ENCODE measurements at regions not wholly inside any gene's neighbourhood (a gene's known extent, or its start where the extent isn't known, plus 50 kb on each side); places are given as distances from the start of the nearest gene placed in this dataset.

GRCh38 chr9:3137347-3137695 is 293.4 kb upstream of the PUM3 start:
- 44 to 46% methylated on average over 3 of the region's 3 CpGs for WGBS, 2 donors
- intact Hi-C loops (cut with DNase I; ENCODE audit: low total_unique reads) = no loop called here
- no peak for TF ChIP-seq CTCF (IDR thresholded peaks at IDR 0.05)
- no peak for DNase-seq (ENCODE audit: low spot score in 2 of 2)
- H3K4me3 ChIP-seq (ENCODE audit: low read depth, poor library complexity, severe bottlenecking) = no peak overlapping the region

GRCh38 chr9:3136686-3137346 is 292.9 kb upstream of the PUM3 start:
- no peak overlapping the region for H3K4me3 ChIP-seq (ENCODE audit: low read depth, poor library complexity, severe bottlenecking)
- intact Hi-C loops (cut with DNase I; ENCODE audit: low total_unique reads) = no loop called here
- no peak for TF ChIP-seq CTCF (IDR thresholded peaks at IDR 0.05)
- TF ChIP-seq POLR2A (IDR thresholded peaks at IDR 0.05) = no peak
- DNase-seq (ENCODE audit: low spot score in 2 of 2) = no peak
- 34 to 49% methylated on average over 6 of the region's 6 CpGs for WGBS, 2 donors

- WGBS, 2 donors = 89 to 91% methylated on average over 1 of the region's 1 CpG
These were observed 292.3 kb upstream of the PUM3 start for GRCh38 chr9:3136230-3136629.

GRCh38 chr9:3127564-3127963 is 283.7 kb upstream of the PUM3 start:
- 78 to 86% methylated on average over 1 of the region's 1 CpG for WGBS, 2 donors
- TF ChIP-seq POLR2A (IDR thresholded peaks at IDR 0.05) (no peak), CTCF (IDR thresholded peaks at IDR 0.05) (no peak)
- no peak overlapping the region for H3K4me3 ChIP-seq (ENCODE audit: low read depth, poor library complexity, severe bottlenecking)
- intact Hi-C loops (cut with DNase I; ENCODE audit: low total_unique reads) = no loop called here
- no peak for DNase-seq (ENCODE audit: low spot score in 2 of 2)

More at GRCh38 chr9:3136230-3136629, 292.3 kb upstream of the PUM3 start:
- no peak overlapping the region for H3K4me3 ChIP-seq (ENCODE audit: low read depth, poor library complexity, severe bottlenecking)
- DNase-seq (ENCODE audit: low spot score in 2 of 2) = no peak
- TF ChIP-seq POLR2A (IDR thresholded peaks at IDR 0.05) = no peak
- no peak for TF ChIP-seq CTCF (IDR thresholded peaks at IDR 0.05)
- intact Hi-C loops (cut with DNase I; ENCODE audit: low total_unique reads) = no loop called here

- 52 to 64% methylated on average over 6 of the region's 6 CpGs for WGBS, 2 donors
- no peak overlapping the region for H3K4me3 ChIP-seq (ENCODE audit: low read depth, poor library complexity, severe bottlenecking)
- intact Hi-C loops (cut with DNase I; ENCODE audit: low total_unique reads) = no loop called here
- TF ChIP-seq POLR2A (IDR thresholded peaks at IDR 0.05) (no peak), CTCF (IDR thresholded peaks at IDR 0.05) (no peak)
- DNase-seq (ENCODE audit: low spot score in 2 of 2) = no peak
These were observed 281.9 kb upstream of the PUM3 start for GRCh38 chr9:3125602-3126405.

Data from lower leg skin (tissue), 4 donors.